ENCODE measurements at regions not wholly inside any gene's neighbourhood (a gene's known extent, or its start where the extent isn't known, plus 50 kb on each side); places are given as distances from the start of the nearest gene placed in this dataset.

DNA sequence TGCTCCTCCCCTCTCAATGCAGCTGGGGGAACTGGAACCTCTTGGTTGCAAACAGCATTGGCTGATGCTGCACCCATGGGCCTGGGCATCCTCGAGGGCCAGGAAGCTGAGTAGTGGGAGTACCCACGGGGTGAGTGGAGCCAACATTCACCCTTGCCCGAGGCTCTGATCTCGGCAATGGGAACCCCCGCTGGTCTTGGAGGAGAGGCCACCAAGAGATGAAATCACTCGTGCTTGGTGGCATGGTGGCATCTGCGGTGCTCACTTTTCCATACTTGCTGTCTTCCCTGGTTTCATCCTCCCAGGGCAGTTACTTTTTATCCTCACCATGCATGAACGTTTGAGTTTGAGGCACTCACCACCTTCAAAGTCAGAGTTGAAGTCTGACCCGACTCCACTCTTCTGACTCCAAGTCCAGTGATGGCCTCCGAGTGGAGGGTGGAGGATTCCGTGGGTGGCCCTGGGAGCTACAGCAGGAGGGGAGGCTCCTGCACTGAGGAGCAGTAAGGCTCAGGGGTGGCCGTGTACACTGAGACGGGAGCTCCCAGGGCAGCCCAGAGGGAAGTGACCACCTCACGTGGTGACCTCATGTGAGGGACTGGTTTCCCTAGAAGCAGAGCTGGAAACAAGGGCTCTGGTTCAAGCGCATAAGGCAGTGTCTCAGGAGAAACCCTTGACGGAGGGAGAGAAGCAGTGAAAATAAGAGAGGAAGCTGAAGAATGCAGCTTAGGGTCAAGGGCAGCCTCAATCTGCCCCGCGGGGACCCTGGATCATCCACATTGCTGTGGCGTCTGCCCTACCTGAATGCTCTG, 349.1 kb downstream of the TCERG1L start:
- Histone ChIP-seq H3K79me2 (ENCODE audit: insufficient read depth, low read length) (no peaks in the 10 kb centered on the region; the same call in 1 of the 2 replicates), H2BK15ac (ENCODE audit: low read depth, low read length) (no peak overlapping the region), H3K9ac (ENCODE audit: extremely low read depth, insufficient read length, low read length) (no peak overlapping the region), H3K23ac (ENCODE audit: insufficient read length, low read depth, low read length) (no peak overlapping the region), H2BK20ac (ENCODE audit: low read depth, low read length, poor library complexity, severe bottlenecking) (no peak overlapping the region), H3K4me2 (ENCODE audit: insufficient read depth, insufficient read length, low read length) (no peak overlapping the region), H3K9me3 (ENCODE audit: control insufficient read depth, low read depth, low read length) (no peaks in the 10 kb centered on the region), H2BK12ac (ENCODE audit: insufficient read length, low read depth, low read length) (no peak overlapping the region), H3K27me3 (ENCODE audit: insufficient read depth, low read length) (no peaks in the 10 kb centered on the region), H3K4ac (ENCODE audit: low read depth, low read length) (no peak overlapping the region; the same call in 1 of the 2 replicates), H4K8ac (replicated peaks; ENCODE audit: insufficient read length, low read depth, low read length) (no peak overlapping the region), H4K20me1 (ENCODE audit: control insufficient read depth, insufficient read depth, insufficient read length) (no peaks in the 10 kb centered on the region), H2BK5ac (ENCODE audit: insufficient read length, low read length) (no peak overlapping the region), H2AFZ (ENCODE audit: low read length) (no peak overlapping the region), H3K27ac (ENCODE audit: insufficient read length, low read depth, low read length) (no peak overlapping the region), H2AK5ac (ENCODE audit: insufficient read length, low read length) (no peak overlapping the region), H3K23me2 (ENCODE audit: insufficient read length, low read depth, low read length, poor library complexity, severe bottlenecking) (no peaks in the 10 kb centered on the region), H2BK120ac (ENCODE audit: low read depth, low read length, poor library complexity, severe bottlenecking) (no peak overlapping the region), H3T11ph (ENCODE audit: low read length) (no peak overlapping the region), H3K14ac (ENCODE audit: insufficient read depth, low read length) (no peak overlapping the region; the same call in 1 of the 2 replicates), H3K56ac (ENCODE audit: insufficient read length, low read depth, low read length) (no peak overlapping the region), H3K18ac (ENCODE audit: insufficient read length, low read depth, low read length) (no peak overlapping the region), H3K79me1 (ENCODE audit: insufficient read depth, low read depth, low read length, poor library complexity, severe bottlenecking) (no peaks in the 10 kb centered on the region), H4K91ac (ENCODE audit: insufficient read length, low read depth, low read length) (no peak overlapping the region), H3K4me1 (ENCODE audit: insufficient read depth, low read length) (no peaks in the 10 kb centered on the region), H4K5ac (ENCODE audit: insufficient read length, low read depth, low read length) (no peak overlapping the region)
- no peak for DNase-seq
- H3K36me3 Mint-ChIP-seq (ENCODE audit: insufficient read depth in 1 of 3, low read depth in 3 of 3): no peaks in the 10 kb centered on the region; a peak in 2 of 7 replicates
- no CpG with 5 or more reads among the region's 19 CpGs for WGBS (ENCODE audit: extremely low coverage, insufficient read length, low lambda C conversion rate)
- peaks cover 6% of the 10 kb centered on the region for H3K27me3 Mint-ChIP-seq (ENCODE audit: low read depth)
- H3K27ac Mint-ChIP-seq: no peak overlapping the region
- peaks cover 0 to 4% of the 10 kb centered on the region in 2 experiments; a peak in 3 of 5 replicates for H3K9me3 Mint-ChIP-seq
- H3K4me3 Mint-ChIP-seq: no peak overlapping the region
- TF ChIP-seq, protein P1, sequence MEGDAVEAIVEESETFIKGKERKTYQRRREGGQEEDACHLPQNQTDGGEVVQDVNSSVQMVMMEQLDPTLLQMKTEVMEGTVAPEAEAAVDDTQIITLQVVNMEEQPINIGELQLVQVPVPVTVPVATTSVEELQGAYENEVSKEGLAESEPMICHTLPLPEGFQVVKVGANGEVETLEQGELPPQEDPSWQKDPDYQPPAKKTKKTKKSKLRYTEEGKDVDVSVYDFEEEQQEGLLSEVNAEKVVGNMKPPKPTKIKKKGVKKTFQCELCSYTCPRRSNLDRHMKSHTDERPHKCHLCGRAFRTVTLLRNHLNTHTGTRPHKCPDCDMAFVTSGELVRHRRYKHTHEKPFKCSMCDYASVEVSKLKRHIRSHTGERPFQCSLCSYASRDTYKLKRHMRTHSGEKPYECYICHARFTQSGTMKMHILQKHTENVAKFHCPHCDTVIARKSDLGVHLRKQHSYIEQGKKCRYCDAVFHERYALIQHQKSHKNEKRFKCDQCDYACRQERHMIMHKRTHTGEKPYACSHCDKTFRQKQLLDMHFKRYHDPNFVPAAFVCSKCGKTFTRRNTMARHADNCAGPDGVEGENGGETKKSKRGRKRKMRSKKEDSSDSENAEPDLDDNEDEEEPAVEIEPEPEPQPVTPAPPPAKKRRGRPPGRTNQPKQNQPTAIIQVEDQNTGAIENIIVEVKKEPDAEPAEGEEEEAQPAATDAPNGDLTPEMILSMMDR (conservative IDR thresholded peaks at IDR 0.05): no peak
- no peaks in the 10 kb centered on the region for H3K4me1 Mint-ChIP-seq

Measured in H9 (cell line).